ENCODE measurements at regions not wholly inside any gene's neighbourhood (a gene's known extent, or its start where the extent isn't known, plus 50 kb on each side); places are given as distances from the start of the nearest gene placed in this dataset.
"Not testable (repeated sequence)": the region's sequence is repeated elsewhere in the genome, so short reads cannot be mapped to it uniquely, and the experiment has no call there.

- no peak for DNase-seq (ENCODE audit: low read depth)
Measured at GRCh38 chr7:65251851-65252620, 121.6 kb upstream of the ZNF92 start.

DNA sequence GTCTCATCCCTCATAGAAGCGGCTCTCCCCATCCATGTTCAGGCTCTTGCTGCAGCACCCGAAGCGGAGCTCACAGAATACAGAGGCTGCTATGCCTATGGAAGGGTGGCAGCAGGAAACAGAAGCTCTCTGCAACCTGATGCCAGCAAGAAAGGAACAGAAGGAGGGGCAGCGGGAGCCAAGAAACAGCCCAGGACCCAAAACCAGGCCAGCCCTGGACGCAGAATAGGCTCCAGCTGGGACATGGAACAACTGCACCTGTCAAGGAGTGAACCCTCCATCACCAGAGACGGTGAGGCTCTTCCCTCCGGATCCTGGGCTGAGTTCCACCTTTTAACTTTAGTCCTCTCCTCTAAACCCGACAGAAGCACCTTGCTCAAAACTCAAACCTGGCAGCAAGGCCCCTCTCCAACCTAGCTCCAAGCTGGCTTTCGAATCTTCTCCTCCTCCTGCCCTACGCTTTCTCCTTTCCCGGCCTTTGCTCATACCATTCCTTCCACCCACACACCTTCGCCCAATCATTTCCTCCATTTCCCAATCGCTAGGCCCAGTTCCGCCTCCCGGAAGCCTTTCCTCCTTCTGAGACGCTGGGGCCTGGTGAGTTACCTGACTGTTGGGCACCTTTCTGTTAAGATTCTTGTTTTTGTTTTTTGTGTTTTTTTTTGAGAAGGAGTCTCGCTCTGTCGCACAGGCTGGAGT lies 122.8 kb upstream of the ZNF92 start:
- no peak for DNase-seq (ENCODE audit: low read depth)

DNA sequence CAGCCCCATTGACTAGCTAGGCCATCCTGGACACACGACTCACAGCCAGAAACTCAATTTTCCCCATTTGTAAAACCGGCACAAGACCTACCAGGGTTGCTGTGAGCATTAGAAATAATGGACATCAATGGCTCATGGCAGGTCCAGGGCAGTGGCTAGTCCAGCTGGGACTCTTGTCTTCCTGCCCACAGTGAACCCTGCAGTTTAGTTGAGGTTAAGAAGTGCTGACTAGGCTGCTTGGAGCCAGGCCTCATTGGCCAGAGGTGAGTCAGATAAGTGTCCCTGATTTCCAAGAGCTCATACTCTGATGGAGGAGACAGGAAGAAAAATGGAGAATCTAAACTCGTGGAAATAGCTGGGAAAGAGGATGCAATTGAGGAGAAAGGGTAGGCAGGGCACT lies 123.4 kb upstream of the ZNF92 start:
- no peak for DNase-seq (ENCODE audit: low read depth)

GRCh38 chr7:65247491-65247890 lies 126.2 kb upstream of the ZNF92 start:
- DNase-seq (ENCODE audit: low read depth), result no peak

DNA sequence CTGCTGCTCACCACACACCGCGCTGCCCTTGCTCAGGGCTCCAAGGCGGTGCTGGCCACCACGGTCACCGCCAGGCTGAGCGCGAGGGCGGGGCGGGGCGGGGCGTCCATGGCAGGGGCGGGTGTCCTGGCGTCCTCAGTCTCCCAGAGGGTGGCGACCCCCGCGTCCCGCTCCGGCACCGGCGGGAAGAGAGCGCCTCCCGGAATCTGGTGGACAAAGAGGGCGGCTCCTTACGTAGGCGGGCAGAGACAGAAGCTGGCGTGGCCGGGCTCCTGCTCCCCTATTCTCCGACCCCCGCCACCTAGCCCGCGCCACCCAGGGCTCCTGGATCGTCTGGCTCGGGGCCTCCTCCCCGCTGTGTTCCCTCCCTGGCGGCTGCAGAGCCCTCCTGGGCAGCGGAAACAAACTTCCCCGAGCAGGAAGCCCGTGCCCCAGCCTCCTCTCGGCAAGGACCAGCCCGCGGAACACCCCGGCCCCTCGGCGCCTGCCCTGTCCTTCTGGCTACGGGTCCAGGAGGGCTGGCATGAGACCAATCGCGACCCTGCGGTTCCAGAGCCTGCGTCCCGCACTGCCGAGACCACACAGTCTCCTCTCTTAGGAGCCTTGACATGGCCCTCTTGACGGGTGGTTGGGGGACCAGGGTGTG lies 133.8 kb upstream of the ZNF92 start:
- no peak for DNase-seq (ENCODE audit: low read depth)

GRCh38 chr7:65239324-65239706 lies 134.3 kb upstream of the ZNF92 start:
- no peak for DNase-seq (ENCODE audit: low read depth)

DNA sequence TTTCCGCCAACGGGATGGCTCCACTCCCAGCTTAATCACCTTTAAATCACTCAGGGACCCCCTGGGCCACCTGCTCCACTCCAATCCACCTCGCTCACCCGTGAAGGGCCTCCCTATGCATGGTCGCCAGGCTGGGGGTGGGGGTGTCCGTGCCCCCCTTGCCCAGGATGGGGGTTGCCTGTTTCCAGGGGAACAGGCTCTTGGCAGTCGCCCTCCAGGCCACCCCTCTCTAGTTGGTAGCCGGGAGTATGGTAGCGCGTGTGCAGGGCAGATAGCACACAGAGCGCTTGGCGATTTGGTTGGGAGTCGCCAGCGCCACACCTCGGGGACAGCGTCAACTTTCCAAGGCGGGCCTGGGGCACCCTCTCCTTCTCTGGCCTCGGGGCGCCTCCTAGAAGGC lies 134.9 kb upstream of the ZNF92 start:
- no peak for DNase-seq (ENCODE audit: low read depth)

GRCh38 chr7:65235586-65235985 lies 138.1 kb upstream of the ZNF92 start:
- no peak for DNase-seq (ENCODE audit: low read depth)

GRCh38 chr7:65233409-65234034 lies 140.1 kb upstream of the ZNF92 start:
- DNase-seq (ENCODE audit: low read depth), result no peak

GRCh38 chr7:65230231-65230630 lies 143.4 kb upstream of the ZNF92 start:
- DNase-seq (ENCODE audit: low read depth), result no peak

DNA sequence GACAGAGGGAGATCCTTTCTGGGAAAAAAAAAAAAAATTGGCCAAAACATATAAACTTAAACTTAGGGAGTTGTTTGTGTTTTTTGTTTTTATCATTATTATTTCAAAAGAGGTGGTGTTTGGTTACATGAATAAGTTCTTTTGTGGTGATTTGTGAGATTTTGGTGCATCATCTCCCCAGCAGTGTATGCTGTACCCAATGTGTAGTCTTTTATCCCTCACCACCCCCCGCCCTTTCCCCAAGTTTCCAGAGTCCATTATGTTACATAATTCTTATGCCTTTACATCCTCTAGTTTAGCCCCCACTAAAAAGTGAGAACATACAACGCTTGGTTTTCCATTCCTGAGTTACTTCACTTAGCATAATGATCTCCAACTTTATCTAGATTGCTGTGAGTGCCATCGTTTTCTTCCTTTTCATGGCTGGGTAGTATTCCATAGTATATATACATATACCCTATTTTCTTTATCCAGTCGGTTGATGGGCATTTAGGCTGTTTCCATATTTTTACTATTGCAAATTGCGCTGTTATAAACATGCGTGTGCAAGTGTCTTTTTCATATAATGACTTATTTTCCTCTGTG lies 148.1 kb upstream of the ZNF92 start:
- no peak for DNase-seq (ENCODE audit: low read depth)

DNA sequence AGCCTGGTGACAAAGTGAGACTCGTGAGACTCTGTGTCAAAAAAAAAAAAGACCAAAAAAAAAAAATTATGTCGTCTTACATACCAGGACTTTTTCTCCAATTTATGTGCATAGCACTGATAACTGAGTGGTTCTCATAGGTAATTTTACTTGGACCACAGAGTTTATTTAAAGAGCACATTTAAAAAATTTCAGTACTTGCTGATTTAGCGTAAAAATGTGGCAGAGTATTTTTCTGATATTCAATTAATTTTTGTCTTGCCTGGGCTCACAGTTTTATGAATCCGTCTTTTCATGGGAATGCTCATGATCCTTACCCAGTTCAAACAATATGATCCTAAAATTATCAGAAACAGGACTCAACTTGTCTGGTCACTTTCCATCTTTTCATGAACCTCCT lies 151.0 kb upstream of the ZNF92 start:
- DNase-seq (ENCODE audit: low read depth), result no peak

- no peak for DNase-seq (ENCODE audit: low read depth)
Measured at GRCh38 chr7:65221683-65222082, 152.0 kb upstream of the ZNF92 start.

DNA sequence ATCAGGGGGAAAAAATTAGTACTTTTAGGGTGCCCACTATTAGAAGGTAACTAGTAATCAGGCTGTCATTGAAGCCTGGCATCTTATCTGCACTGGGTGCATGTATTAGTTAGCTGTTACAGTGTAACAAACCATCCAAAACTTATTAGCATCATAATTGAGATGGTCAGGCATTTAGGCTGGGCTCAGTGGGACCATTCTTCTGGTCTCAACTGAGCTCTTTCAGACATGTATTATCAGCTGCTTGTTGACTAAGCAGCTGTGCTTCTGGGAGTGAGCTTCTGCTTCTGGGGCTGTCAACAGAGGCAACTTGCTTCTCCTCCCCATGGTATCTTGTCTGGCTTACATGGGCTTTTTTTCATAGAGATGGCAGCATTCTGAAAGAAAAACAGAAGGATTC lies 154.0 kb upstream of the ZNF92 start:
- no peak for DNase-seq (ENCODE audit: low read depth)

GRCh38 chr7:65216469-65216868 lies 157.2 kb upstream of the ZNF92 start:
- no peak for DNase-seq (ENCODE audit: low read depth)

GRCh38 chr7:65213260-65213659 lies 160.4 kb upstream of the ZNF92 start:
- DNase-seq (ENCODE audit: low read depth), result not testable (repeated sequence)

DNA sequence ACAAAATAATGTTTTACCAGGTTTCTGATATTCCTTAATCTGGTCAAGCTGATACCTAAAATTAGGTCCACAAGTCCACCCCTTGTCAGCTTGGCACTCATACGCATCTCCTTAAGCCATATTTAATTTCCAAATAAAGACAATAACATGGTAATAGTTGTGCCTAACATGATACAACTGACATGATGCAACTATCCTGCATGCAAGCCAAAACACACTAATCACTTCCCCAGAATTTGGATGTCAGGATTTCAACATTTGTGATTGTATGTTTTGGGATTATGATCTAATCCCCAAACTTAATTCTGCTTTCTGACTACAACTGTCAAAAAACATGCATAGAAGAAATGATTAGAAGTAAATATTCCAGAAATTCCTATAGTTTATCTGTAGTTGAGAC lies 174.4 kb upstream of the ZNF92 start:
- DNase-seq (ENCODE audit: low read depth), result not testable (repeated sequence)

DNA sequence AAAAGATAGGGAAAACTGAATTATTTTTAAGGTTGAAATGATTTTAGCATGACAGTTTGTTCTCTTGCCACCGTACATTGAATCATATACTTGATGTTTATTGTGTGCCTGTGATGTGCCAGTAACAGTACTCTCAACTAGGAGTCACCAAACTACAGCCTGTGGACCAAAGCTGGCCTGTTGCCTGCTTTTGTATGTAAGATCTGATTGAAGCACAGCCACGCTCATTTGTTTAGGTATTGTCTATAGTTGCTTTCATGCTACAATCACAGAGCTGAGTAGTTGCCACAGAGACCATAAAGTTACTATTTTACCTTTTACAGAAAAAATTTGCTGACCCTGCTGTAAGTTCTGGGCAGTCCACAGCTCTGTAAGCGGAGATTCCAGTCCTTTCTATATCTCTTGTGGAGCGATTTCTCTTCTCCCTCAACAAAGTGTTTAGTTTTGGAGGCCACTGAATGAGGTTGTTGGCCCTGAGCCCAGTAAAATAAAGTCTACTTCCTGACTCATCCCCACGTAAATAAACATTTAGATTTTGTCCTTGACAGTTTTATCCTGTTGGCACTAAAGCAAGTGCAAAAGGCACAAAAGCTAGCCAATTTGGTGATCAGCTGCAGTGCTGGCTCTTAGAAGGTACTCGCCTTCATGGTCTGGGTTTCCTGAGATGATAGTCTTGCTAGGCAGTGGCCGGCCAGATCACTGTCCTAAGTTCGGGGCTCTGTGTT lies 180.2 kb upstream of the ZNF92 start:
- DNase-seq (ENCODE audit: low read depth), result not testable (repeated sequence)

- DNase-seq (ENCODE audit: low read depth), result not testable (repeated sequence)
Measured at GRCh38 chr7:65177041-65177440, 170.6 kb upstream of the ERV3-1 start.

DNA sequence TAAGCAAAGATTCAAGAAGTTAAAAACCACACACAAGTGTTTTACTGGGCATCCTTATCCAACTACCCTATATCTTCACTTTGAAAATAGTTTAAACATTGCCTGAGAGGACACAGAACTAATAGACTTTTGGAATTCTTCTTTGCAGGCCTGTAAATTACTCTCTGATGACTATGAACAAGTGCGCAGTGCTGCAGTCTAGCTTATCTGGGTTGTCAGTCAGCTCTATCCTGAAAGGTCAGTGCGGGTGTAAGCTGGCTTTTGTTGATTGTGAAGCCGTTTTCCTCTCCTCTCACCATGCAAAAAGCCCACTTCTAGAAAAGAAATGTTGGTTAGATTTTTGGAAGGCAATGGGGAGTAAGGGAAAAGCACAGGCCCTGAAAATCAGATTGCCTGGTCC lies 143.6 kb upstream of the ERV3-1 start:
- not testable (repeated sequence) for DNase-seq (ENCODE audit: low read depth)

- not testable (repeated sequence) for DNase-seq (ENCODE audit: low read depth)
Measured at GRCh38 chr7:65146118-65146914, 139.8 kb upstream of the ERV3-1 start.
